ENCODE measurements at regions not wholly inside any gene's neighbourhood (a gene's known extent, or its start where the extent isn't known, plus 50 kb on each side); places are given as distances from the start of the nearest gene placed in this dataset.

GRCh38 chr5:91302958-91303357 lies 80.2 kb downstream of the ARRDC3 start:
- H3K27me3 ChIP-seq (replicated peaks; ENCODE audit: insufficient read depth, low read depth, low read length, poor library complexity), result no peaks in the 10 kb centered on the region
- peaks cover 17% of the 10 kb centered on the region for H3K4me1 ChIP-seq (ENCODE audit: insufficient read depth, low read length, poor library complexity, severe bottlenecking)
- CTCF ChIA-PET, result no interaction called here
- no TSS peak for BruUV-seq (replicated peaks)
- intact Hi-C loops (cut with micrococcal nuclease; ENCODE audit: unreplicated experiment), result no loop called here
- no peaks in the 10 kb centered on the region for H3K36me3 ChIP-seq (ENCODE audit: insufficient read depth, low read length, poor library complexity, severe bottlenecking)
- no peaks in the 10 kb centered on the region for H3K9me3 ChIP-seq (ENCODE audit: low read depth, low read length, poor library complexity, severe bottlenecking)
- no peak for DNase-seq (ENCODE audit: low spot score)
- TF ChIP-seq EZH2 (IDR thresholded peaks at IDR 0.05; ENCODE audit: borderline replicate concordance, low read depth, low read length, poor library complexity, severe bottlenecking) (no peak), CTCF (conservative IDR thresholded peaks at IDR 0.05; ENCODE audit: low read depth, low read length) (no peak)
- H3K4me3 ChIP-seq (ENCODE audit: low read depth, low read length, poor library complexity, severe bottlenecking), result no peak overlapping the region
- POLR2A ChIA-PET (ENCODE audit: low non-redundant PET), result no interaction called here
- H3K27ac ChIP-seq (ENCODE audit: low read depth, low read length, poor library complexity, severe bottlenecking), result no peak overlapping the region

DNA sequence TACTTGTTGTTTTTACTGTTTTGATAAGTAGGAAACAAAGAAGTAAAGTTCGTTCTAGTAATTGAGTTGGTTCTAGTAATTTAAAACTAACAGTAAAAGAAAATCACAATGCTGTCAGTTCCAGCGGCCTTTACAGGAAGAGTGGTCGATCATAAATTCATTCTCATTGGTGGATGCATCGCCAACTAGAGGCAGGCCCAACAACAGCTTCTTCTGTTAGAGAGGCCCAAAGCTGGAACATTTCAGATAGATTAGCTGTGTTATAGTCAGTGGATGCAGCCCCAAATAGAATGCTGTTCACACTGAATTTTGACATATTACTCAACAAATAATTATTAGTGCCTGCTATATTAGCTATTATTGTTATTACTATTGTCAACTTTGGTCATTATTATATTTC lies 80.8 kb downstream of the ARRDC3 start:
- Histone ChIP-seq H3K36me3 (ENCODE audit: insufficient read depth, low read length, poor library complexity, severe bottlenecking) (no peaks in the 10 kb centered on the region), H3K9me3 (ENCODE audit: low read depth, low read length, poor library complexity, severe bottlenecking) (no peaks in the 10 kb centered on the region), H3K4me1 (ENCODE audit: insufficient read depth, low read length, poor library complexity, severe bottlenecking) (peaks cover 17% of the 10 kb centered on the region), H3K27ac (ENCODE audit: low read depth, low read length, poor library complexity, severe bottlenecking) (no peak overlapping the region), H3K27me3 (replicated peaks; ENCODE audit: insufficient read depth, low read depth, low read length, poor library complexity) (no peaks in the 10 kb centered on the region), H3K4me3 (ENCODE audit: low read depth, low read length, poor library complexity, severe bottlenecking) (no peak overlapping the region)
- no TSS peak for BruUV-seq (replicated peaks)
- no peak for TF ChIP-seq EZH2 (IDR thresholded peaks at IDR 0.05; ENCODE audit: borderline replicate concordance, low read depth, low read length, poor library complexity, severe bottlenecking)
- TF ChIP-seq CTCF (conservative IDR thresholded peaks at IDR 0.05; ENCODE audit: low read depth, low read length), result peak; percentile 45
- intact Hi-C loops (cut with micrococcal nuclease; ENCODE audit: unreplicated experiment), result no loop called here
- CTCF ChIA-PET, result no interaction called here
- POLR2A ChIA-PET (ENCODE audit: low non-redundant PET), result no interaction called here
- no peak for DNase-seq (ENCODE audit: low spot score)

DNA sequence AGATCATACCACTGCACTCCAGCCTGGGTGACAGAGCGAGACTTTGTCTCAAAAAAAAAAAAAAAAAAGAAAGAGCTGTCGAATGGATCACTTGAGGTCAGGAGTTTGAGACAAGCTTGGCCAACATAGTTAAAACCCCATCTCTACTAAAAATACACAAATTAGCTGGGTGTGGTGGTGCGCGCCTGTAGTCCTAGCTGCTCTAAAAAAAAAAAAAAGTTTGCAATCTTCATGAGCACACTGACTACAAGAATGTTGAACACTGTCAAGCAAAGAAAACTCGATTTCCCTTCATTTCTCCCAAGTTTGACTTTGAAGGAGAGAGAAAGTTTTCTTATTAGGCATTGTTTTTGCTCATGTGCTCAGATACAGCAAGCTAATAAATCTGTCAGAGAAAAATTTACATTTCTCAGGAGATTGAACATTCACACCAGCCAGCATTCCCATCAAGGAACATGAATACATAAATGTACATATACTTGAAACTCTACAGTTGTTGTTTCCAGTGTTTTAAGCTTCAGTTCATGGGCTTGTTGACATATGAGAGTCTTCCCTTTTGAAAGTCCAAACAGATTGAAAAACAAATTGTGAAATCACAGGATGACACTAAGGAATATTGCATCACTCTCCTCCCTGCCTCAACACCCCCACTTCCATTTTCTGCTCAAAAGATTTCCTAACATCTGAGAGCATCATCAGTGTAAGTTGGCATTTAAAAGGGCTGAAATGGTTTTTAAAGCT lies 81.8 kb downstream of the ARRDC3 start:
- no peak overlapping the region for H3K4me3 ChIP-seq (ENCODE audit: low read depth, low read length, poor library complexity, severe bottlenecking)
- no peak for TF ChIP-seq CTCF (conservative IDR thresholded peaks at IDR 0.05; ENCODE audit: low read depth, low read length)
- TF ChIP-seq EZH2 (IDR thresholded peaks at IDR 0.05; ENCODE audit: borderline replicate concordance, low read depth, low read length, poor library complexity, severe bottlenecking), result no peak
- BruUV-seq (replicated peaks), result no TSS peak
- ChIA-PET CTCF (interaction anchor here (0.5 kb wide), 1 partner anchor 20 kb away, joined by 4 read pairs; no protein-coding TSS in a partner anchor), POLR2A (ENCODE audit: low non-redundant PET) (no interaction called here)
- H3K27me3 ChIP-seq (replicated peaks; ENCODE audit: insufficient read depth, low read depth, low read length, poor library complexity), result no peaks in the 10 kb centered on the region
- intact Hi-C loops (cut with micrococcal nuclease; ENCODE audit: unreplicated experiment), result no loop called here
- no peak for DNase-seq (ENCODE audit: low spot score)
- H3K36me3 ChIP-seq (ENCODE audit: insufficient read depth, low read length, poor library complexity, severe bottlenecking), result no peaks in the 10 kb centered on the region
- peaks cover 16% of the 10 kb centered on the region for H3K4me1 ChIP-seq (ENCODE audit: insufficient read depth, low read length, poor library complexity, severe bottlenecking)
- no peaks in the 10 kb centered on the region for H3K9me3 ChIP-seq (ENCODE audit: low read depth, low read length, poor library complexity, severe bottlenecking)
- H3K27ac ChIP-seq (ENCODE audit: low read depth, low read length, poor library complexity, severe bottlenecking), result peak overlapping the region; percentile 12

Measured in A673 (cell line).